Vagina (tissue), 2 donors: ENCODE measurements at regions not wholly inside any gene's neighbourhood (a gene's known extent, or its start where the extent isn't known, plus 50 kb on each side); places are given as distances from the start of the nearest gene placed in this dataset.

Experiments used
- DNase-seq, 2 donors: peaks; one replicate each; pipeline ENCODE4 v3.0.0-alpha.2; 2017; ENCODE audit errors: extremely low spot score in 2 of 2
- H3K27ac ChIP-seq: fragments of 200-600 bp; sonication (generic); one replicate; pipeline ENCODE4 v1.5.1; 2019
- H3K27me3 ChIP-seq: fragments of 200-600 bp; sonication (generic); one replicate; pipeline ENCODE4 v1.5.1; 2019
- H3K36me3 ChIP-seq, 2 donors: fragments of 200-600 bp; sonication (generic); one replicate each; pipeline ENCODE4 v1.5.1; 2017 to 2019
- H3K4me1 ChIP-seq: fragments of 200-600 bp; sonication (generic); one replicate; pipeline ENCODE4 v1.5.1; 2019
- H3K4me3 ChIP-seq, 2 donors: fragments of 200-600 bp; sonication (generic); 1 replicate in 1 of 2; 2 replicates in 1 of 2; pipeline ENCODE4 v1.5.1; 2016 to 2019
- H3K9me3 ChIP-seq: fragments of 200-600 bp; sonication (generic); one replicate; pipeline ENCODE4 v1.5.1; 2019
- POLR2A ChIP-seq, 2 donors: fragments of 450-650 bp; IDR thresholded peaks; one replicate each; pipeline ENCODE4 v1.6.1; 2017; ENCODE audit warnings: antibody characterized with exemption in 2 of 2, mild to moderate bottlenecking in 2 of 2, moderate library complexity in 2 of 2
- POLR2AphosphoS5 ChIP-seq, 2 donors: sonication (generic); formaldehyde crosslinking; IDR thresholded peaks; one replicate each; pipeline ENCODE4 v1.9.0; 2017; ENCODE audit warnings: antibody characterized with exemption in 2 of 2, mild to moderate bottlenecking in 2 of 2, low read depth in 1 of 2; ENCODE audit not compliant: insufficient read depth in 1 of 2
- intact Hi-C: fragments of 100-400 bp; cut with DNase I; formaldehyde crosslinking; loops from one replicate; pipeline ENCODE4 v1.15.1; 2023
- TF ChIP-seq, protein P1 (sequence below), 3 experiments: fragments of 450-650 bp in 2 of 3; fragments of 200-600 bp in 1 of 3; sonication (generic) in 1 of 3; IDR thresholded peaks; one replicate each; pipeline ENCODE4 v1.5.1; 2017 to 2019; ENCODE audit warnings: antibody characterized with exemption in 3 of 3, mild to moderate bottlenecking in 2 of 3, moderate library complexity in 2 of 3

DNA sequence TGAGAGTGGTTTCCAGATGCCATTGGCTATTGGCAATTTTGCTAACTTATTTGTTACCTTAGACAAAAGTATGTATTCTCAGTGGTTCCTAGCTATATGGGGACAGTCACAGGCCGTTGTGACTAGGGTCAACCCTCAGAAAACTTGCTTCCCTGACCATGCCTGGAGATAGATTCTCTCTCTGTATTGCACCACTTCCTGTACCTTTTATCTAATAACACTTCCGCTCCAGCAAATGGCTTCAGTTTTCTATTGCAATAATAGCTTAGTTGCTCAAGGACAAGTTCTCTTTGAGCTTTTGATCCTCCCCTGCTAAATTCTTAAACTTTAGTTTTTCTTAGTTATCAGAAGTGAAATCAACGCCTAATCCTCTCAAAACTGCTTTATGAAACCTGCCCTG, 338.0 kb downstream of the RMST start:
- Histone ChIP-seq H3K4me3 (no peak overlapping the region), H3K27me3 (no peaks in the 10 kb centered on the region), H3K36me3 (no peaks in the 10 kb centered on the region), H3K9me3 (no peaks in the 10 kb centered on the region), H3K4me1 (no peaks in the 10 kb centered on the region), H3K27ac (no peak overlapping the region)
- intact Hi-C loops, result no loop called here
- DNase-seq, result no peak
- TF ChIP-seq, protein P1, sequence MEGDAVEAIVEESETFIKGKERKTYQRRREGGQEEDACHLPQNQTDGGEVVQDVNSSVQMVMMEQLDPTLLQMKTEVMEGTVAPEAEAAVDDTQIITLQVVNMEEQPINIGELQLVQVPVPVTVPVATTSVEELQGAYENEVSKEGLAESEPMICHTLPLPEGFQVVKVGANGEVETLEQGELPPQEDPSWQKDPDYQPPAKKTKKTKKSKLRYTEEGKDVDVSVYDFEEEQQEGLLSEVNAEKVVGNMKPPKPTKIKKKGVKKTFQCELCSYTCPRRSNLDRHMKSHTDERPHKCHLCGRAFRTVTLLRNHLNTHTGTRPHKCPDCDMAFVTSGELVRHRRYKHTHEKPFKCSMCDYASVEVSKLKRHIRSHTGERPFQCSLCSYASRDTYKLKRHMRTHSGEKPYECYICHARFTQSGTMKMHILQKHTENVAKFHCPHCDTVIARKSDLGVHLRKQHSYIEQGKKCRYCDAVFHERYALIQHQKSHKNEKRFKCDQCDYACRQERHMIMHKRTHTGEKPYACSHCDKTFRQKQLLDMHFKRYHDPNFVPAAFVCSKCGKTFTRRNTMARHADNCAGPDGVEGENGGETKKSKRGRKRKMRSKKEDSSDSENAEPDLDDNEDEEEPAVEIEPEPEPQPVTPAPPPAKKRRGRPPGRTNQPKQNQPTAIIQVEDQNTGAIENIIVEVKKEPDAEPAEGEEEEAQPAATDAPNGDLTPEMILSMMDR (IDR thresholded peaks at IDR 0.05), result no peak
- TF ChIP-seq POLR2AphosphoS5 (IDR thresholded peaks at IDR 0.05; ENCODE audit: insufficient read depth in 1 of 2, low read depth in 1 of 2) (no peak), POLR2A (IDR thresholded peaks at IDR 0.05) (no peak)

DNA sequence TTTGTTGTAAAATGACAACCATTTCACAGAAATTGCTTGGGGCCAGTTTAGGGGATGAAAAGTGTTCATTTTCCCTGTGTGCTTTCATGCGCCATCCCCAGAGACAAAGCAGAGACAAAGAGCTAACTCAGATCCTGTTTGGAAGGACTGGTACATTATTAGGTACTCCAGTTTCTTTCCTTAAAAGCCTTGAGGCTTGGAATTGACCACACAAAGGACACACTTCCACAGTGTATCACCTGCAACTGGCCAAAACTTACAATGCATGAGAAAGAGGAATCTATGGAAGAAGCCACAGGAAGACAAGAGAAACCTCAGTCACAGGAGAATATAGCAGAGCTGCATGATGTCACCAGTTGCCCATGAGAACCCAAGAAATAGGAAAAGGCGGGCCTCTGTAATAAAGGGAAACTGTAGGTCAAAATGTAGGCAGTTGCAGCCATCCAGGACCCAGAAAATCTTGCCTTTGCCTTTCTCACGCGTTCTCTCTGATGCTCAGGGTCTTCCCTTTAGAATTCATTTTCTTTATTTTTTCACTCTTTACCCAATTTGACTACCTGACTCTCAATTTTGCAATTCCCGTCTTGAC, 339.0 kb downstream of the RMST start:
- no peaks in the 10 kb centered on the region for H3K36me3 ChIP-seq
- TF ChIP-seq POLR2AphosphoS5 (IDR thresholded peaks at IDR 0.05; ENCODE audit: insufficient read depth in 1 of 2, low read depth in 1 of 2), result no peak
- TF ChIP-seq POLR2A (IDR thresholded peaks at IDR 0.05), result no peak
- TF ChIP-seq, protein P1 (IDR thresholded peaks at IDR 0.05), result no peak
- H3K9me3 ChIP-seq, result no peaks in the 10 kb centered on the region
- H3K4me3 ChIP-seq, result no peak overlapping the region
- H3K27me3 ChIP-seq, result no peaks in the 10 kb centered on the region
- H3K27ac ChIP-seq, result no peak overlapping the region
- no peak for DNase-seq
- H3K4me1 ChIP-seq, result no peaks in the 10 kb centered on the region
- intact Hi-C loops, result no loop called here

DNA sequence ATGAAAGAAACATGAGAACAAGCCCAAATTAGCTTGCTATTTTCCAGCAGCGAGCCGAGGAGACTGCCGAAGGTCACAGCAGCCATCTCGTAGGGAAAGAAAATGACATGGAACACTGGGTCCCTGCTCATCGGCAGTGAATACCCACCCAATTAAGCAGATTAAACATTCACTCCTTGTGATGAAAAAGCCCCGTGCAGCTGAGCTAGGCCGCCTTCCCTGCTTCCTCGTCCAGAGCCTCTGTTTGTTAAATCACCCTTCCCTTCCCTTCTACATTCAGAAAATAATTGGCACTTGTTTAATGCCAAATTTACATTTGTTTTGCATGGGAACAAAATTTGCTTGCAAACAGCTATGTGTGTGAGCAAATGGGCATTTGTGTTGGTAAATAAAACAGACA, 342.5 kb downstream of the RMST start:
- no peak overlapping the region for H3K27ac ChIP-seq
- TF ChIP-seq POLR2A (IDR thresholded peaks at IDR 0.05) (no peak), POLR2AphosphoS5 (IDR thresholded peaks at IDR 0.05; ENCODE audit: insufficient read depth in 1 of 2, low read depth in 1 of 2) (no peak)
- TF ChIP-seq, protein P1 (IDR thresholded peaks at IDR 0.05), result no peak

DNA sequence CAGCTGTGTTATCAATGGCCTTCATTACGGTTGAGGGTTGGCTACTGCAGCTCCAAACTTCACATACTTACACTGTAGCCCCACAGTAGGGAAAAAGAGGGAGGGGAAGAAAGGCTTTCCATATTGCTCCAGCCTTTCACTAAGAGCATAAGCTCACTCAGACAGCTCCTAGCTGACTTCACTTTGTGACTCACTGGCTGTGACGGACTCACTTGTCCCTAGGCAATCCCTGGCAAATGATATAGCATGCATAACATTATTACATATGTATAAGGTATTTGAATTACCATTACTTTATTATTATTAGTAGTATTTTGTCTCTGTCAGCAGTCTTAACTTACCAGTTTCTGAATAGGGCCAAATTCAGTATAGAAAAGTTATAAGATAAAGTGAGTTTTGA, 350.7 kb downstream of the RMST start:
- no peaks in the 10 kb centered on the region for H3K9me3 ChIP-seq
- intact Hi-C loops, result no loop called here
- H3K27ac ChIP-seq, result no peak overlapping the region
- no peak overlapping the region for H3K4me3 ChIP-seq
- H3K36me3 ChIP-seq, result no peaks in the 10 kb centered on the region
- TF ChIP-seq POLR2A (IDR thresholded peaks at IDR 0.05) (no peak), POLR2AphosphoS5 (IDR thresholded peaks at IDR 0.05; ENCODE audit: insufficient read depth in 1 of 2, low read depth in 1 of 2) (no peak)
- TF ChIP-seq, protein P1 (IDR thresholded peaks at IDR 0.05), result no peak
- no peaks in the 10 kb centered on the region for H3K4me1 ChIP-seq
- no peaks in the 10 kb centered on the region for H3K27me3 ChIP-seq
- DNase-seq, result no peak

More for the DNA sequence above, 342.5 kb downstream of the RMST start:
- intact Hi-C loops, result no loop called here
- no peak for DNase-seq
- Histone ChIP-seq H3K27me3 (no peaks in the 10 kb centered on the region), H3K36me3 (no peaks in the 10 kb centered on the region), H3K4me3 (no peak overlapping the region), H3K4me1 (no peaks in the 10 kb centered on the region), H3K9me3 (no peaks in the 10 kb centered on the region)

DNA sequence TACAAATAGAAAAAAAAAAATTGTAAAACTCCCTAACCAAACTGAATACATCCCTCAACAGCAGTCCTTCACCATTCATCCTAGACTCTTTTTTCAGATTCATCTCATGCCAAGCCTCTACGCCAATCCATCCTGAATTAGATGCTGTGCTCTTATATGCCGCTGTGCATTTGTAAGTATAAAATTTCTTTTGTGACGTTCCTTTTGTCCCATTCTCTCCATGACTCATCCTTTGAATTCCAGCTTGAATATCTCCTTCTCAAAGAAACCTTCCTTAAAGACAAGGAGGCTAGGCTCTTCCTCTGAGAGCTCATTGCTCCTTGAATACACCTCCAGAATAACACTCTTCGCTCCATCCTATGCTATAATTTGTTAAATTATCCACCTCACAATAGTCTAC, 359.2 kb downstream of the RMST start:
- Histone ChIP-seq H3K36me3 (no peaks in the 10 kb centered on the region), H3K4me3 (no peak overlapping the region), H3K4me1 (no peaks in the 10 kb centered on the region), H3K9me3 (no peaks in the 10 kb centered on the region), H3K27ac (no peak overlapping the region), H3K27me3 (no peaks in the 10 kb centered on the region)
- DNase-seq, result no peak
- intact Hi-C loops, result no loop called here
- TF ChIP-seq, protein P1 (IDR thresholded peaks at IDR 0.05), result no peak
- no peak for TF ChIP-seq POLR2A (IDR thresholded peaks at IDR 0.05)
- TF ChIP-seq POLR2AphosphoS5 (IDR thresholded peaks at IDR 0.05; ENCODE audit: insufficient read depth in 1 of 2, low read depth in 1 of 2), result no peak
